Thyroid gland (tissue), 4 donors: ENCODE measurements at regions not wholly inside any gene's neighbourhood (a gene's known extent, or its start where the extent isn't known, plus 50 kb on each side); places are given as distances from the start of the nearest gene placed in this dataset.

Experiments
- DNase-seq, 2 donors: peaks; one replicate each; pipeline ENCODE4 v3.0.0-alpha.2; 2019
- H3K27ac ChIP-seq, 3 donors: fragments of 200-600 bp; sonication (generic); 1 replicate in 2 of 3; 2 replicates in 1 of 3; pipeline ENCODE4 v1.5.1; 2016 to 2019; ENCODE audit warnings: mild to moderate bottlenecking in 1 of 3, moderate library complexity in 1 of 3
- H3K27me3 ChIP-seq: fragments of 200-600 bp; sonication (generic); one replicate; pipeline ENCODE4 v1.5.1; 2019
- H3K36me3 ChIP-seq, 2 donors: fragments of 200-600 bp; sonication (generic); one replicate each; pipeline ENCODE4 v1.5.1; 2016 to 2019
- H3K4me1 ChIP-seq, 2 donors: fragments of 200-600 bp; sonication (generic); one replicate each; pipeline ENCODE4 v1.5.1; 2017 to 2019
- H3K4me3 ChIP-seq, 3 donors: fragments of 200-600 bp; sonication (generic); replicated peaks in 1 of 3; 1 replicate in 2 of 3; 2 replicates in 1 of 3; pipeline ENCODE4 v1.5.1; 2016; ENCODE audit warnings: mild to moderate bottlenecking in 1 of 3
- H3K9me3 ChIP-seq: fragments of 200-600 bp; sonication (generic); one replicate; pipeline ENCODE4 v1.5.1; 2017
- CTCF ChIP-seq, 6 experiments: fragments of 200-600 bp in 3 of 6; fragments of 450-650 bp in 3 of 6; sonication (generic) in 3 of 6; IDR thresholded peaks; one replicate each; pipeline ENCODE4 v1.5.1; 2016 to 2019; ENCODE audit warnings: antibody characterized with exemption in 6 of 6, mild to moderate bottlenecking in 2 of 6, inconsistent platforms in 1 of 6, moderate library complexity in 1 of 6
- POLR2A ChIP-seq, 2 donors: fragments of 450-650 bp; IDR thresholded peaks; one replicate each; pipeline ENCODE4 v1.6.1; 2017; ENCODE audit warnings: antibody characterized with exemption in 2 of 2, mild to moderate bottlenecking in 2 of 2, moderate library complexity in 1 of 2
- WGBS, 2 donors: methylation state at CpG; one replicate each; pipeline ENCODE4 v1.1.5; 2017; 5-methylcytosine and 5-hydroxymethylcytosine counted together
- intact Hi-C: fragments of 100-400 bp; cut with DNase I; formaldehyde crosslinking; loops from one replicate; pipeline ENCODE4 v1.15.1; 2023

GRCh38 chr18:67239826-67240225, 276.7 kb downstream of the DSEL start:
- Histone ChIP-seq H3K4me3 (no peak overlapping the region), H3K27me3 (no peaks in the 10 kb centered on the region), H3K27ac (no peak overlapping the region), H3K9me3 (no peaks in the 10 kb centered on the region), H3K4me1 (no peaks in the 10 kb centered on the region), H3K36me3 (no peaks in the 10 kb centered on the region)
- TF ChIP-seq POLR2A (IDR thresholded peaks at IDR 0.05) = no peak
- no peak for TF ChIP-seq CTCF (IDR thresholded peaks at IDR 0.05)
- intact Hi-C loops = no loop called here
- no peak for DNase-seq
- 93 to 95% methylated on average over 7 of the region's 7 CpGs for WGBS, 2 donors

- H3K4me1 ChIP-seq = no peaks in the 10 kb centered on the region
- H3K36me3 ChIP-seq = no peaks in the 10 kb centered on the region
- H3K9me3 ChIP-seq = no peaks in the 10 kb centered on the region
- no peak overlapping the region for H3K27ac ChIP-seq
- no peak for DNase-seq
- intact Hi-C loops = no loop called here
- WGBS, 2 donors = 73 to 84% methylated on average over 1 of the region's 1 CpG
- H3K4me3 ChIP-seq = no peak overlapping the region
- no peaks in the 10 kb centered on the region for H3K27me3 ChIP-seq
- TF ChIP-seq CTCF (IDR thresholded peaks at IDR 0.05) (no peak), POLR2A (IDR thresholded peaks at IDR 0.05) (no peak)
These were observed 283.5 kb downstream of the DSEL start for GRCh38 chr18:67232991-67233390.

DNA sequence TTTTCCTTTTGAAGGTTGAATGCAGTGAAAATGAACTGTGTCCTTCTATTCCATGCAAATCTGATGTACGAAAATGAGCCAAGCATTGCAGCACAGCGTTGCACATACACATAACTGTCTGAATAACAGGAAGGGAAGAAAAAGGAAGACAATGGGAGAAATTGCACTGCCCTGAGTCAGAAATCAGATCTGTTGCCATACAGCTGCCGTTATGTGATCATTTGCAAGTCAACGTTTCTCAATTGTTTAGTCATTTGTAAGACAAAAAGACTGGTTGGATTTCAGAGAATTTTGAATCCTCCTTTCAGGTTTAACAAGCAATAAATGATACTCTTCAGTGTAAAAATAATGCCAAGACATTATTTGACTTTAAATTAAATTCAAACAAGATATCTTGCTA, 284.1 kb downstream of the DSEL start:
- Histone ChIP-seq H3K4me1 (no peaks in the 10 kb centered on the region), H3K4me3 (no peak overlapping the region), H3K27me3 (no peaks in the 10 kb centered on the region), H3K36me3 (no peaks in the 10 kb centered on the region), H3K9me3 (no peaks in the 10 kb centered on the region), H3K27ac (no peak overlapping the region)
- TF ChIP-seq CTCF (IDR thresholded peaks at IDR 0.05) (no peak), POLR2A (IDR thresholded peaks at IDR 0.05) (no peak)
- intact Hi-C loops = no loop called here
- DNase-seq = no peak
- WGBS, 2 donors = 53 to 64% methylated on average over 4 of the region's 4 CpGs

DNA sequence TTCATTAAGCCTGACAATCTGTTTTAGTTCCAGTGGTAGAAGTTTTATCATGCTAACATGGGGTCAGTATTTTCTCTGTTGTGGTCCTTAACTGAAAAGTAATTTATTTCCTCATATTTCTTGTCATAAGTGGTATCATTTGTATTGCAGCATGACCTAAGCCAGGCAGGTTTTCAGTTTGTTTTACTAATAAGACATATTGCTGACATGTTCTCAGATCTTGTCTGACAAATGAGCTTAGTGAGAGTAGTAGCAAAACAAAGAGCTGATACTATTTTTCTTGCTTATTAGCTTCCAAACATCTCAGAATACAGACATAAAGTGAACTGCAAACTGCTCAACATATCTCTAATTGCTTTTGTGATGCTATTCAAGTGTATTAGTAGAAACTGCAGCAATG, 293.6 kb downstream of the DSEL start:
- no peaks in the 10 kb centered on the region for H3K4me1 ChIP-seq
- H3K27me3 ChIP-seq = no peaks in the 10 kb centered on the region
- no peaks in the 10 kb centered on the region for H3K9me3 ChIP-seq
- H3K27ac ChIP-seq = no peak overlapping the region
- no peak overlapping the region for H3K4me3 ChIP-seq
- DNase-seq = no peak
- no peaks in the 10 kb centered on the region for H3K36me3 ChIP-seq
- TF ChIP-seq POLR2A (IDR thresholded peaks at IDR 0.05) = no peak
- no peak for TF ChIP-seq CTCF (IDR thresholded peaks at IDR 0.05)
- intact Hi-C loops = no loop called here

DNA sequence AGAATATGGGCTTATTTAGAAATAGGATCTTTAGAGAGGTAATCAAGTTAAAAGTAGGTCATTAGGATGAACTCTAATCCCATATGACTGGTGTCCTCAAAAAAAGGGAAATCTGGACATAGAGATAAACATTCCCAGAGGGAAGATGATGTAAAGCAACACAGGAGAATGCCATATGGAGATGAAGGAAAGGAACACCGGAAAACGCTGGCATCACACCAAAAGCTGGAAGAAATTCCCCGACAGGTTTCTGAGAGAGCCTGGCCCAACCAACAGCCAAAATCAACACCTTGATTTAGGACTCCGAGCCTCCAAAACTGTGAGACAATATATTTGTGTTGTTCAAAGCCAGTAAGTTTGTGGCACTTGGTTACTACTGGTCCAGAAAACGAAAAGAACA, 296.7 kb downstream of the DSEL start:
- H3K27ac ChIP-seq = no peak overlapping the region
- no peaks in the 10 kb centered on the region for H3K36me3 ChIP-seq
- intact Hi-C loops = loop anchor here (5.0 kb wide), 1 partner anchor 1437 kb away; no protein-coding TSS in a partner anchor
- H3K27me3 ChIP-seq = no peaks in the 10 kb centered on the region
- no peaks in the 10 kb centered on the region for H3K9me3 ChIP-seq
- H3K4me1 ChIP-seq = no peaks in the 10 kb centered on the region
- no peak overlapping the region for H3K4me3 ChIP-seq
- DNase-seq = no peak
- 68 to 76% methylated on average over 5 of the region's 5 CpGs for WGBS, 2 donors
- TF ChIP-seq CTCF (IDR thresholded peaks at IDR 0.05) (no peak), POLR2A (IDR thresholded peaks at IDR 0.05) (no peak)
